Prostate gland (tissue), 2 donors: ENCODE measurements at regions not wholly inside any gene's neighbourhood (a gene's known extent, or its start where the extent isn't known, plus 50 kb on each side); places are given as distances from the start of the nearest gene placed in this dataset.

Experiments
- CTCF ChIP-seq, 4 experiments: fragments of 200-600 bp in 2 of 4; fragments of 450-650 bp in 2 of 4; sonication (generic) in 2 of 4; IDR thresholded peaks; 1 replicate in 3 of 4; 2 replicates in 1 of 4; pipeline ENCODE4 v1.5.1; 2016 to 2019; ENCODE audit warnings: antibody characterized with exemption in 4 of 4, mild to moderate bottlenecking in 2 of 4, moderate library complexity in 2 of 4
- POLR2AphosphoS5 ChIP-seq: sonication (generic); formaldehyde crosslinking; IDR thresholded peaks from one replicate; pipeline ENCODE4 v1.6.1; 2017; ENCODE audit warnings: antibody characterized with exemption

DNA sequence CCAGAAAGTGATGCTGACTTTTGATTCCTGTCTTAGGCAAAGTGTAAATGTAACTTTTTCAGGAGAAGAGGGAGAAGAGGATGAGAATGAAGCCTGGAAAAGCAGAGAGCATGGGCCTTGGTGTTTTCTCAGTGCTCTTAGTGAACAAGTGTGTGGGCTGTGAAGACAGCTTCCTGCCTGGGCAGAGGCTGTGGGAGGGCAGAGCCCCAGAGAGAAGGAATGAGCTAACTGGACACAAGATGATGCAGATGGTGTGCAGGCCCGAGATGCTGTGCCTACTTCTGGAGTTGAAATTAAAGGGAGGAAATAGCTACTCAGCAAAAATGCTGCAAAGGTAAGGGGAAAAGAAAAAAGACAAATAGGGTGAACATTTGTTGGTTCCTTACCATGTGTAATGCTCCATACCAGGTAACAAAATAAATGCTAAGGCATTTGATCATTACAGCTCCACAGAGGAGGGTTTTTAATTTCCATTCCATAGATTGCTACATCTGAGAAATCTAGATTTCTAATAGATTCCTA, 87.0 kb upstream of the CEP162 start:
- TF ChIP-seq CTCF (IDR thresholded peaks at IDR 0.05) (no peak), POLR2AphosphoS5 (no peak)
